CD1c-positive myeloid dendritic cell (primary cell): ENCODE measurements at regions not wholly inside any gene's neighbourhood (a gene's known extent, or its start where the extent isn't known, plus 50 kb on each side); places are given as distances from the start of the nearest gene placed in this dataset.

Experiments
- DNase-seq: peaks from one replicate; pipeline ENCODE4 v3.0.0-alpha.2; 2016; ENCODE audit errors: extremely low spot score

DNA sequence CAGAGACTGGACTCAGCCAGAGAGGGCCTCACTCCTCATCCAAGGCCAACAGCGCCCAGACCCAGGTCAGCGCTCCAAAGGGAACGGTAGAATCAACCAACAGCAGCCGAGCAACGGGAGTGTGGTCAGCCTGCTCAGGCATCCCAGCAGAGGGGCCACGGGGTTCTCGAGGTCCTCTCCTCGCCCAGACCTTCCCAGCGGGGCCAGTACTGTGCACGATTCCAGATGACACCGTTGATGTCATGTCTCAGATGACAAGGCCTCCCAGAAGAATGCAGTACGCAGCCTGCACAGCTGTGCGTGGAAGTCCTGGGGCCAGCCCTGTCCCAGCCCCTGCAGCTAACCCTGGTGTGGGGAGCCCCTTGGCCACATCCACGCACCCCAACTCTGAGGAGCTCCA lies 141.0 kb upstream of the PPP1R26 start:
- DNase-seq, result no peak

DNA sequence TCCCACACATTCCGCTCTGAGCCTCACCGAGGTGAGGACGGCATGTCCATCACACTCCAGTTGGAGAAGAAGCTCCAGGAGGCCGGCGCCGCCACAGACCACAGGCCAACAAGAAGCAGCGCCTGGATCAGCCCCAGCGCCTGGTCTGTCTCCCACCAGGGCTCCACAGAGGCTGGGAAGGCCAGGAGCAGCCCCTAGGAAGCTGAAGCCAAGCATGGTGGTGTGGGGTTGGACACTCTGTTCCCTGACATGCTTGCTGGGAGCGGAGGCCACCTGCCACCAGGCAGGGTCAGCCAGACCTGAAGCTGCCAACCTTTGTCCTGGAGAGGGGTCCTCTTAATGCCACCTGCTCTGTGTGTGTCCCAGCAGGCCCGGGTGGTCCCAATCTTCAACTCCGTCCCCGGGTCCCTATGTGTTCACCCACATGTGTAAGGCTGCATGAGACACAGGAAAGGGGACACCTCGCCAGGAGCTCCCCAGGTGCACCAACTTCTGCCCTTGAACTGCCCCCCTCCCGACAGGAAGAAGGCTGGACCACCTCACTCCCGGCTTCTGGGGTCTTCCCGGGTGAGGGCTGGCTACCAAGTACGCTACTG lies 140.1 kb upstream of the PPP1R26 start:
- no peak for DNase-seq

DNA sequence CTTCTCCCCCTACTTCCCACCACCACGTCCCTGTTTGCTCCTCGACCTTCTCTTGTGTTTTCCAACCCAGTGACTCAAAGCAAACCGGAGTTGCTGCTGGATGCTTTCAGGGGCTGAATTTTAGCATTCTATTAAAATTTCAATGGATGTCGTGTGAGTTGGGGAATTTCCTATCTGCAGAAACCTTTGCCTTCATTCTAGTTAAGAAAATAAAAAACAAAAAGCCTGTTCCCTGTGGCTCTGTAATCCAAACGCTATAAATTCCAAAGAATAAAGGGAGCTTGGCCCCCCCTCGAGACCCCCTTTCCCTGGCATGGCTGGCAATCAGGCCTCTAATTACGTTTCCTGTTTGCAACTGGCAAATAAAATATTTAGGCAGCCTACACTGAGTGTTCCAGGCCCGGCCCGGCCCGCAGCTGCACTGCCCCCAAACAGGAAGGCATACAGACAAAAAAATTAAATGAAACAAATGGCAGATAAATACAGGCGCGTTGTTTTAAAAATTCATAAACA lies 139.4 kb upstream of the PPP1R26 start:
- DNase-seq, result no peak

DNA sequence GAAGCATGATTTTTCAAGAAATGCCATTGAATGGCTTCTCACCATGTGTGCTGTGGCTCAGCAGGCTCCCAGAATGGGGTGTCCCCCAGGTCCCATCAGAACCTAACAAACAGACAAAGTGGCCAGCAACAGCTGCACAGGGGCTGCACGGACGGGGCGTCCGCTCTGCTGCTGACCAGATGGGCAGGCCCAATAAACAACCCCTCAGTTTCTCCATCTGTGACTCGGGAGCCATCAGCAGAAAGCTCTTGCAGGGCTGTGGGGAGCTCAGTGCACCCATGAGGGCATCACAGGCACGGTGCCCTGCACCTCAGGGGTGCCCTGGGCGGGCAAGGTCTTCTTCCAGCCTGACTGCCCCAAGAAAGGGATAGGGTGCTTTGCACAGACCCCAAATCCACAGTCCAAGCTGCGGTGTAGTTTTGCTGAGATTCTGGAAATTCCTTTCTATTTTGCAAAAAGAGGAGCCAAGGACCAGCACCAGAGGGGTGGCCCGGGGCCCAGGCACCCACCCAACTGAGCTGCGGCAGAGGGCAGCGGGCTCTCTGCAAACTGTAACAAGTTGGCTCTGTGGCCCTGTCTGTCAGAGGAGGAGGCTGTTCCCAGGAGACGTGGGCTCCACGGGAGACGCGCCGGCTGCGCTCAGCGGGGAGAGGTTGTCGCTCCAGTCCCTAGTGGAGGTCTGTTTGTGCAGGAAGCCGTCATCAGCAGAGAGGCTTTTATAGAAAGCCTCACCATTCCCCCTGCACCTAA lies 138.7 kb upstream of the PPP1R26 start:
- no peak for DNase-seq

DNA sequence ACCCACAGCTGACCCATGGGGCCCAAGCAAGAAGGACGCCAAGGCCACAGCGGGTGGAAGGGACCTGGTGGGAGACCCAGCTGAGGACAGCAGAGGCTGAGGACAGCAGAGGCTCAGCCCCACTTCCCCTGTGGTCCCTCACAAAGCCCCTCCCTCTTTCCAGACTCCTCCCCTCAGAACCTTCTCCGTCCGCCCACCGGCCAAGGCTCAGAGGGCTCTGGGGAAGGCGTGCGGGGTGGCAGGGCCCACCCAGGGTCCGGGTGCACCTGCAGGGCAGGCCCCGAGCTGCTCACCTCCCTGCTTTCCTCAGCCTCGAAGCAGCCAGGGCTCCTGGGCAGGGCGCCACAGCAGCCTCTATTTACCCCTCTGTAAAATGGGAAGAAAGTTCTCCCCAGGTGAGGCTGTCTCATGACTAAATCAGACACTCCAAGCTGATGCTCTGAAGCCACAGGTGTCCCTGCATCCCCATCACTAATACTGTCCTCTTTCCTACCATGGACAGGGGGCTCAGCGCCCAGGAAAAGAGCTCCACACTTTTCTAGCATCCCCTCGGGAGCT lies 137.9 kb upstream of the PPP1R26 start:
- DNase-seq, result no peak

DNA sequence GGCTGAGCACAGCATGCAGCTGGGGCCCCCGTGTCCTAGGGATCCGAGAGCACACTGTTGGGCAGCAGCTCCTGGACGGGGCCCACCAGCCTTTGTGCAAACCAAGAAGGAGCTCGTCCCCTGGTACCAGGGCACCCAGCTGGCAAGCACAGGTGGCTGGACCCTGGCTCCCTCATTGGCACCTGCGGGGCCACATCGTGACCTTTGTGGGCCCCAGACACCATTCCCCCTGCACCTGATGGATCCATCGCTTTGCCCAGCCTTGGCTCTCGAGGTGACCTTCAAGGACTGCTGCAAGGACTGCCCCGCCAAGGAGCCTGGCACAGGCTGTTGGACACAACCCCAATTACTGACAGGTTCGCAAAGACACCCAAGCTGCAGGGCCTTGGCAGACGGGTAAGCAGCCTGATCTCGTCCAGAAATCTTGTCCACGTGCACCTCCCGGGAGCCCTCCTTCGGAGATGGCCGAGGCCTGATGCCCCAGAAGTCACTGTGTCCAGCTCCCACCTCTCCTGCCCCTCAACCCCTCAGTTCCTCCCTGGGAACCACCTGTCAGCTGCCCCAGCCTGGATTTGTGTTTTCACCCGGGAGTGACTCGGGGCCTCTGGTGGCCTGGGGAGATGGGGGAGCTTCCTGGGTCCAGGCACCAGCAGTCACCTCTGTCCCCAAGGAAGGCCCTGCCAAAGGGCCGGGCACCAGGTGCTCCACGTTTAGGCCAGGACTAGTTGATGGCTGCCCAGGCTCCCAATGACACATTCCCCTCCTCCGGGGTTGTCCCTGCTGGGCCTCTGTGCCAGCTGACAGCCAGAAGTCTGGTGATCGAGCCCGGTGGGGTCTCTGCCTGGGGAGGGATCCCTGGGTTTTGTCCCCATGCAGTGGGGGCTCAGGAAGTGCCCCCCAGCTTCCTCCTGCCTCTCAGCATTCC lies 137.1 kb upstream of the PPP1R26 start:
- DNase-seq, result no peak

DNA sequence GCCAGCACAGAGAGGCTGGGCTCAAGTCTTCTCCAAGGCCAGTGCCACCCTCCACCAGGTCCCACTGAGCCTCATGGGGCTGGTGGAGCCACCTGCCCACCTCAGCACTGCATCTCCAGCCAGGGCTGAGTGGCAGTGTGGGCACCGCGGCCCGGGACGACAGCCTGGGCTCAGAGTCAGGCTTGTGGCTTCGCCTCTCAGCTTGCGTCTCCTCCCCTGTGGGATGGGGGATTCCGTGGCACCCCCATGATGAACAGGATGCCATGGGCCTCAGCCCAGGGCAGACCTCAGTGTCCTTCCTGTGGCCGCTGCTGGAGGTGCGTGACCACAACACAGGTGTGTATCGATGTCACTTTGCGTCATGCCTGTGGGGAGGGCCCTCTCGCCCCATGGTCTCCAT lies 136.4 kb upstream of the PPP1R26 start:
- no peak for DNase-seq

DNA sequence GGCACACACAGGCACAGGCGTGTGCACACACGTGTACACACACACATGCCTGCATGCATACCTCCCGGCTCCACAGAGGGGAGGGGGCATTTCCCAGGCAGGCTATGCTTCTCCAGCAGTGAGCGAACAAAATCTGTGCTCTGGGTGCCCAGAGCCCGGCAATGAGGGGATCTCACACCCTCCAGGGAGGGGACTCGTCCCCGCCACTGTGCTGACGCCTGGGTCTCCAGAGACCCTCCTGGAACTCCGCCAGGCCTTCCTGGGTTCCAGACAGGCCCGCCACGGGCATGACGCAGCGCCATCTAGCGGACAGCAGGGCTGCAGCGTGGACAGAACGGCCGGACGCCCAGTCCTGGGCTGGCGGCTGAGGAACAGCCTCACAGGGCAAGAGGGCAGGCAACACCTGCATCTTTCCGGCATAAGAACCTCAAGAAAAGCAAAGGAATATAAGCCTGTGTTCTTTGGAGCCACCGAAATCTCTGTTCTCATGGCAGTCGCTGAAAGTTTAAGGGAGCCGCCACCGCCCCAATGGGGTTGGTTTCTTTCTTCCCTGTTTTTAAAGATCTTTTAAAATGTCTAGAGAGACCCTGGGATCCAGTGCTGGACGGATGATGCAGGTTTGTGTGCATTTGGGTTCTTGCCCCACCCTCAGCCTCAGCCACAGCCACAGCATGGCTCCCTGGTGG lies 135.6 kb upstream of the PPP1R26 start:
- DNase-seq, result peak; percentile 34

DNA sequence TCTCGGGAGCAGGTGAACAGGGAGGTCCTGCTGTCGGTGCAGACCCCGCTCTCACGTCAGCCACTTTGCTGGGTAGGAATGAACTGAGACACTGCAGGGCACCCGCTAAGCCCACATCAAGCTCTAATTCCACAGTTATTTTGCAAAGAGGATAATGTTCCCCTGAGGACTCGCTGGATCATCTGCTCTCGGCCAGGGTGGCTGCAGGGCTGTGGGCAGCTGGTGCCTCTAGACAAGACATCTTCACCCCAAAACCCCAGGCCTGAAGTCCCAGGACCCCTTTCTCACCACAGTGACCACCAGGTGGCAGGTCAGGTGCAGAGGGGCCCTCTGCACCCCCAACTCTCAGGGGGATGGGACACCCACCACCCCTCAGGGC lies 135.1 kb upstream of the PPP1R26 start:
- DNase-seq, result no peak

DNA sequence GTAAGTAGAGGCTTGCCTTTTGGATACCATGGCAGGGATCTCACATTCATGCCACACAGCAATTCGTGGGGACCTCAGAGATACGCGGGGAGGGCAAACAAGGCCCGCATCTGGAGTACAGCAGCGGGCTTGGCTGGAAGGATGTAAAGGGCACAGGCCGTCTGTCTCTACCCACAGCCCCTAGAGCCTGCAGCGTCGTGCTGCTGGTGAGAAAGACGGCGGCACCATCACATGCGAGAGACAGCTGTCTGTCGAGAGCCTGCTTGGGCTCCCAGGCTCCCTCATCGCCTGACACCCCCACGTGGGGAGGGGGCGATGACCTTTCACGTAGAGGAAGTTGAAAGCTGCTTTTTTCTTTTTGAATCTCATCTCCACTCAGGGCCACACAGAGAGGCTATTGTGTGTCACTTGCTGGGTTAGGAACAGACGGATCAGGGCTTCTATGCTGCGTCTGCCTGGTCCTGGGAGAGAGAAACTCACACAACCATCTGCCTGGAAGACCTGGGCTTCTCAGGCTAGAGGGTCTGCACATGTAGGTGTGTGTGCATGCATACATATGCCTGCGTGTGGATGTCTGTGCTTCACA lies 134.6 kb upstream of the PPP1R26 start:
- no peak for DNase-seq

DNA sequence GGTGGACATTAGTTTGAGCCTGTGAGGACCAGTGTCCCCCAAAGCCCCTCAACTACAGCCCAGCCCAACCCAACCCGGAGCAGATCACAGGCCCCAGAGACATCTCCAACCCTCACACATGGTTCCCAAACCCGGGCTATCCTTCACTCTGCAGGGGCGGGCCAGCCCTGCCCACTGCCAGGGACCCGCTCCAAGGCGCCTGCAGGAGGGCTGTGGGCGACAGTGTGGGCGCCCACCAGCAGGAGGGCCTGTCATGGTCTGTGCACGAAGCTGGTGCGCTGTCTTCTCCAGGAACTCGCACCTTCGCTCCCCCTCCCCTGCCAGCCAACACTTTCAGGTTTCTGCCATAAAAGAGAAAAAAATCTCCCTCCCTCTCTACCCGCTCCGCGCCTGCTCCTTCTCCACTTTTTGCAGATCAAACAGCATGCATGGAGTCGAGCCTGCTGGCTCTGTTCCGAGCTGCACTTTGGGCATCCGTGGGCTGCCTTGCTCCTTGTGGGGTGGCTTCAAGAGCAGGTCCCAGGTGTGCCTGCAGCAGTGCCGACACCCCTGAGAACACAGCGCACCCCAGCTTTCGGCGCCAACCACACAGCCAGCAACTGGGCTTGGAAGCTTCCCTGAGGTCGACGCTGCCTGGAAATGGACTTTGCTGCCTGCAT lies 133.7 kb upstream of the PPP1R26 start:
- no peak for DNase-seq

DNA sequence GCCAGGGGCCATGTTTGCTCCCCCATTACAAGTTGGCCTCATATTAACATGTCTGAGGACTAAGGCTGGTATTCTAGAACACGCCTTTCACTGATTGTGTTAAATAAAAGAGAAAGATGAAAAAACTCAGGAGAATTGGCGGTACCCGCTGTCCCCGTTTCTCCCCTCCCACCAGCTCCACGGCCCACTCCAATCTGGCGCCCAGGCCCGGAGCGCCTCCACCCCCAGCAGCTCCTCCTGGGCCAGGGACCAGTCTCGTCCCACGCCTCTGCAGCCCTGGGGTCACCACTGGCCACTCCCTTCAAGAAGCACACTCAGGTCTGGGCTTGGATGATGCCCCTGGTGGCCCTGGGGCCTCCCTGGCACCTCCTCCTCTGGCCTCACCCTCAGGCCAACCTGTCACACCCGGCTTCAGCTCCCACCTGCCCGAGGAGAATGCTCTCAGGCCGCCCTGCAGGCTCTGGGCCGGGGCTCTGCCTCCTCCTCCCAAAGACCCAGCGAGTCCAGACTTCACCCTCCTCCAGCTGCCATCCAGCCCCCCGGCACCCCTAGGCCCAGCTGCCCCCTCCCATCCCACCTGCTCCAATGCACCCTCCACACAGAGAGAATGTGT lies 133.0 kb upstream of the PPP1R26 start:
- DNase-seq, result no peak

DNA sequence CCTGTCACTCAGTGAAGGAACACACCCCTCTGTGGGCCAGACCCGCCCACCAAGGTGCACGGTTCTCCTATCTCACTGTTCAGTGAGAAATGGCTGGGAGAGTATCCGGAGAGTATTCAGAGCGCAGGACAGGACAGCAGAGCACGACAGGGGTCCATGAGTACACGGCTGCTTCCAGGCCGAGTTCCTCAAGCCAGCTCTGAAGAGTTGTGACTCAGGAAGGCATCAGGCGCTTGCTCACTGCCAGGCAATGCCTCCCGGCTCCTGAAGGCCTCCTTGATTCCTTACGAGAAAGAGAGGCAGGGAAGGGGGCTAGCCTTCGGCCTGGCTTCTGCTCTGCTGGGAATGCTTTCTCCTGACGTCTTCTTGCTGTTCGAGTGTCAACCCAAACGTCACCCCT lies 132.1 kb upstream of the PPP1R26 start:
- DNase-seq, result no peak

DNA sequence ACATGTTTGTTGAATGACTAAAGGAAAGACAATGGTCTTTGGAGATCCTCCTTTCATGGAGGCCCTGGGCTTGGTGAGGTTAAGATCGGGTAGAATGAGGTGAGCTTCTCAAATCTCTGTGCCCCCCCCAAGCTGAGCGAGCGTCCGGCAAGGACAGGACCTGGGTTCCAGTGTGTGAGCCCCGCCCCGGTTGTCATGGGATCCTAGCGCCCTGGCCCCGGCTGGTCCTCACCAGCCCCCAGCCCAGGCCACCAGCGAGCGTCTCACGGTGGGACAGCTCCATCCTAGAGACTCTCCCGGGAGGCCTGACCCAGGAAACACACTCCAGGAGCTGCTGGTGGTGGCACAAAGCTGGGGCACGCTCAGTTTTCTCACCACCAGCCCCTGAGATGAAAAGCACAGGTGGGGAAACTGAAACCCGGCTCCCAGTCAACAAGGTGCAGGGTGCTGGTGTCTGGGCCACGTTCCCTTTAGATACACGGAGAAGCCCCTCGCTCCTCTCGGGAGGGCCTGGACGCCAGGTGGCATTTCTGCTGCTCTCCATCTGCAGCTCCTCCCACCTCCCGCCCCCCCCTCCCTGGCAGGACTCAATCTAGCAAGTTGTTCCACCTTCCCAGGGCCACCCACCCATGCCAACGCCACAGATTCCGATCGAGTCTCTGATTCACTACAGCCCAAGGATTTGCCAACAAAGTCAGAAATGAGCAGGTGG lies 131.3 kb upstream of the PPP1R26 start:
- no peak for DNase-seq

DNA sequence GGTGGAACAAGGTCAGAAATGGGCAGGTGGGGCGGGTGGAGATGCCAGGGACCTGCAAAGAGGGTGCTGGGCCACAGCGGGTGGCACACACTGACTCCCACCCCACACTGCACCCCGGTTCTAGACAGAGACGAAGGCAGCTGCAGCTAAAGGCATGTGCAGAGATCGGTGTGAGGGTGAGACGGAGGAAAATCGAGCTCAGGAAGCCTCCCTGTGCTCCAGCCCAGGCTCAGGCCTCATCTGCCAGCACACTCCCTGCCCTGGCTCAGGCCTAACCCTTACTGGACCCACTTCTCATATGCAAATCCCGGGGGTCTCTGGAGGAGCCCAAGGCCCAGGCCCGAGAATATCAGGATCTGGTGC lies 130.8 kb upstream of the PPP1R26 start:
- DNase-seq, result no peak

DNA sequence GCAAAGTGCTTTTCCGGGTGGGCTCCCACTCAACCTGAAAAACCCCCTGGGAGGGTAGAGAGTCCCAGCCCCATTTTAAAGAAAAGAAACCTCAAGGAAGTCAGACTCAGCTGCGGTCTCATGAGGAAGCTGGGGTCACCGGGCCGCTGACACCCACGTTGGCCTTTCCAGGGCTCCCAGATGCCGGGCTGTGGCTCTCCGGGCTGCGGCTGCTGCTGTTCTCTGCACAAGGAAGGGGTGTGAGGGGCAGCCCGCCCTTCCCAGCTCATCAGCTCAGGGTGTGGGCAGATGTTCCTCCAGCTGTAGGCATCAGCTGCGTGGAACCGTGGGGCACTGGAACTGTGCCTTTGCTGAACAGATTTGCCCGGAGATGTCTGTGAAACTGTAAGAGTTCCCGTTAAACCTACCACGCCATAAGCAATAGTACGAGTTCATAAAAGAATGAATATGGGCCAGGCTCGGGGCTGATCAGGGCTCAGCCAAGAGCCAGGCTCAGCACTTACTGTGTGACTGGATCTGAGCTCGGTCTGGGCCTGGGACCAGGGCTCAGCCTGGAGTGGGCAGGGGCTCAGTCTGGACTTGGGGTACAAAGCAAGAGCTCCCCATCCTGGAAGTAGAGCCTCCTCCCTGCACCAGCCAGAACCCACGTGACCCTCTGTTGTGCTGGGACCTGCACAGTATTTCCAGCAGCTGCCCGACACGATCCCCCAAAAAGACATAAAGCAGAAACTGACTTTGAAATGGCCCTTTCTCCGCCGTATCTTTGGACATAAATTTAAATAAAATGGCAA lies 130.2 kb upstream of the PPP1R26 start:
- DNase-seq, result no peak

DNA sequence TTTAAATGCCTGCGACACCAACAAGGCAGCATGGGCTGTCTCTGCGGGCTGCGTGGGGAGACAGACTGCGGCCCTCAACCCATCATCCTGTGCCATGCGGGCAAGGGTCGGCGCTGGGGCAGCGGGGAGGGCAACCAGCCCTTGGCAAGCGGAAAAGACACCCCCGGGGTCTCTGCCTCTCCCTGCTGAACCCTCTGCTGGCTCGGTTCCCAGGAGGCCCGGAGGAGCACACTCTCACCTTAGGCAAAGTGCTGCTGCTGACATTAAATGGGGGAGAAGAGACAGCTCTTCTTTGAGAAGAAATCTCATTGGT lies 129.6 kb upstream of the PPP1R26 start:
- DNase-seq, result no peak

DNA sequence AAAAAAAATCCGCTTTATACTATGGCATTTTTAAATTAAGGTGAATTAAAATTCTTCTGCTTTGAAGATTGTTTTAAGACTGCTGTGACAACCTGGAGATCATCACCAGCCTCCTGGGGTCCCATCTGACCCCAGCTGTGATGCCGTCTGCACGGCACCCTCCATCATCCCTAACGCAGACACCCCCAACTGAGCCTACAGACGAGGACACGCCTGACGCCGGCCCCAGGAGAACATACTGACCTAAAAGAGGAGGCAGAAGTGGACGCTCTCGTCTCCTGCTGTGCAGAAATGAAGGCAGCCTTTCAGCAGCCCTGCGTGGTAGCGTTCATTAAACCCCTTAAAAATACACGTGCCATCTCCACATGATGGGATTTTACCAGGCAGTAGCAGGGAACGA lies 125.6 kb upstream of the PPP1R26 start:
- no peak for DNase-seq

DNA sequence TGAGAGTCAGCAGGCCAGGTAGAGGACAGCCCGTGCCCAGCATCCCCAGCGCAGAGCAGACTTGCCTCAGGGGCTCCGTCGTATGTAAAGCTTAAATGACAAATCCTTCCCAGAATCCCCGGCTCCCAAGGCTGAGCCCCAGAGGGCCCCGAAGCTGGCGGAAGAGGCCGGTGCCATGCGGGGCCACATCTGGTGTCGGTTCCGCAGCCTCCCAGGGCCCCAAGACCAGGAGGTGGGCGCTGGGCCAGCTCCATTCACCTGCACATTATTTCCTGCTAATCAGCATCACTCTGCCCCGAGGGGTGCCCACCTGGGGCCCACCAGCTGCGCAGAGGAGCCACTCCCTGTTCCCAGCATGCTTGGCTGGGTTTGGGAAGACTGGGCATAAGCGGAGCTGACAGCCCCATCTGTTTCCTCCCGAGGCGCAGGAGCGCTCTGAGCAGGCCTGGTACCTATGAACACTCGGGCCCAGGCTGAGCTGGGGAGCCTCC lies 124.0 kb upstream of the PPP1R26 start:
- no peak for DNase-seq
